Adipocyte (in vitro differentiated cells): ENCODE measurements at regions not wholly inside any gene's neighbourhood (a gene's known extent, or its start where the extent isn't known, plus 50 kb on each side); places are given as distances from the start of the nearest gene placed in this dataset.

Experiments
- DNase-seq: peaks from one replicate; pipeline ENCODE4 v3.0.0-alpha.2; 2015; ENCODE audit warnings: low read depth
- H3K27me3 ChIP-seq: replicated peaks from 2 replicates; pipeline ENCODE4 v1.7.0; 2013; ENCODE audit warnings: mild to moderate bottlenecking, low read length, moderate library complexity; ENCODE audit not compliant: control insufficient read depth, insufficient read depth
- H3K36me3 ChIP-seq: 2 replicates; pipeline ENCODE4 v1.7.0; 2013; ENCODE audit warnings: low read length, mild to moderate bottlenecking, moderate library complexity; ENCODE audit not compliant: control insufficient read depth, insufficient read depth, severe bottlenecking
- H3K4me1 ChIP-seq: 2 replicates; pipeline ENCODE4 v1.7.0; 2013; ENCODE audit warnings: mild to moderate bottlenecking, low read length, moderate library complexity; ENCODE audit not compliant: control insufficient read depth, insufficient read depth
- H3K4me3 ChIP-seq: 2 replicates; pipeline ENCODE4 v1.7.0; 2013; ENCODE audit warnings: mild to moderate bottlenecking, low read length, moderate library complexity
- H3K9ac ChIP-seq: 2 replicates; pipeline ENCODE4 v1.7.0; 2013; ENCODE audit warnings: mild to moderate bottlenecking, low read length, moderate library complexity
- H3K9me3 ChIP-seq: 2 replicates; pipeline ENCODE4 v1.7.0; 2013; ENCODE audit warnings: mild to moderate bottlenecking, low read length, moderate library complexity; ENCODE audit not compliant: control insufficient read depth

DNA sequence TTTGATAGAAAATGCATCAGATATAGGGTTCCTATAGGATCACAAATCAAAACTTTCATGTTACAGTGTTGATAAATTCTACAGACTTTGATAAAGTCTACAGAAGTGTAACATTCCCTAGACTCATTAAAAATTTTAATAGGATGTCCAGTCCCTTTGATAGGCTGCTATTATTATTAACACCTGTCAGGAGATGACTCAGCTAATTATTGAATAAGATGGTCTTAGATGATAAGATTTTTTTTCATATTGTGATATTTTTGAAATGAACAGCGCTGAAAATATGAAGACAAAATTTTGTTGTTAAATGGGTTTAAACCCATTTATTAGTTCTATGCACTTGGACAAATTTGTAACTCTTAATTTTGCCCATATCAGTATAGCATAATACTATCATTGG lies 356.8 kb upstream of the SLITRK1 start:
- Histone ChIP-seq H3K27me3 (no peaks in the 10 kb centered on the region), H3K4me3 (no peak overlapping the region), H3K9ac (no peak overlapping the region), H3K4me1 (no peaks in the 10 kb centered on the region), H3K9me3 (no peaks in the 10 kb centered on the region), H3K36me3 (no peaks in the 10 kb centered on the region)
- no peak for DNase-seq

DNA sequence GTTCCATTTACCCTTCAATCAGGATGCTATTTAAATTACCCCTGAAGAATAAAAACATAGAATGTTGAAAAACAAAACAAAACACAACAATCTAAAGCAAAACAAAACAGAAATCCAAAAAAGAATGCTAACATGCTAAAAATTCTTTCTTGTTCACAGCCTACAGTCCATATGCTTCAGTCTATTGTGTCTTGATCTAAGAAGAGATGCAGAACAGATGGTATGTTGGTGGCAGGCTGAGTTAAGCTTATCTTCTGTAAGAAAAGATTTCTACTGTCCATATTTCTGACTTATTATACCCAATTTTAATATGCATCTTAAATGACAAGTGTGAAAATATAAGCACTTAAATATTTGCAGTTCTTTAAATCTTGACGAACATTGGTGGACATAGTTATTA lies 356.1 kb upstream of the SLITRK1 start:
- Histone ChIP-seq H3K27me3 (no peaks in the 10 kb centered on the region), H3K36me3 (no peaks in the 10 kb centered on the region), H3K9me3 (no peaks in the 10 kb centered on the region), H3K4me1 (no peaks in the 10 kb centered on the region), H3K9ac (no peak overlapping the region), H3K4me3 (no peak overlapping the region)
- no peak for DNase-seq

DNA sequence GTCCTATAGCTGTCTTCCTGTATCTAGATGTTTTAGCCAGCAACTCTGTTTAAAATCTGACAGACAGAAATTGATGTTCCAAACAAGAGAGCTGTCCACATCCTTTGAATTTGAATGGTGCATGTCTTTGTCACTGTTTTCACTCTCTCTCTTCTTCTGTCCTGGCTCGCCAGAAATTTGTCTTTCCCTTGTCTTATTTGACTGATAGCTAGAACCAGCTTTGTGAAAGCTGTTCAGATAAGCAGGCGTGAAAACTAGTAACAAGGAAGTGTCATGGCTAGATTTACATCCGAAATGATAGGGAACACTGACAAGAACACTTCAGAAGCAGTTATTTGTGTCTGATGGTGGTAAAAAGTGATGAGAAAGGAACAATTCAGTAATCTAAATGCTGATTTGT lies 354.9 kb upstream of the SLITRK1 start:
- H3K4me3 ChIP-seq: no peak overlapping the region

DNA sequence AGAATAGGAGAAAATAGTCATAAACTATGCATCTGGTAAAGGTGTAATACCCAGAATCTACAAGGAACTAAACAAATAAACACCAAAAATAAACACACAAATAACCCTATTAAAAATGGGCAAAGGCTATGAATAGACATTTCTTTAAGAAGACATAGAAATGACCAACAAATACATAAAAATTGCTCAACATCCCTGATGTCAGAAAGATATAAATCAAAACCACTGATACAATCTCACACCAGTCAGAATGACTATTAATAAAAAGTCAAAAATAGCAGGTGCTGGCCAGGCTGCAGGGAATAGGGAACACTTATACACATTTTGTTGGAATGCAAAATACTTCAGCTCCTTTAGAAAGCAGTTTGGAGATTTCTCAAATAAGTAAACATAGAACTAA lies 352.1 kb upstream of the SLITRK1 start:
- no peak for DNase-seq
- Histone ChIP-seq H3K27me3 (no peaks in the 10 kb centered on the region), H3K36me3 (no peaks in the 10 kb centered on the region), H3K4me1 (no peaks in the 10 kb centered on the region), H3K9ac (no peak overlapping the region), H3K9me3 (no peaks in the 10 kb centered on the region), H3K4me3 (no peak overlapping the region)

More for the DNA sequence above, 354.9 kb upstream of the SLITRK1 start:
- no peak for DNase-seq
- no peaks in the 10 kb centered on the region for H3K9me3 ChIP-seq
- H3K9ac ChIP-seq: no peak overlapping the region
- no peaks in the 10 kb centered on the region for H3K36me3 ChIP-seq
- H3K4me1 ChIP-seq: no peaks in the 10 kb centered on the region
- H3K27me3 ChIP-seq: no peaks in the 10 kb centered on the region

GRCh38 chr13:84230568-84230967 lies 348.3 kb upstream of the SLITRK1 start:
- H3K27me3 ChIP-seq: no peaks in the 10 kb centered on the region
- no peak for DNase-seq
- no peak overlapping the region for H3K9ac ChIP-seq
- no peaks in the 10 kb centered on the region for H3K4me1 ChIP-seq
- H3K36me3 ChIP-seq: no peaks in the 10 kb centered on the region
- no peak overlapping the region for H3K4me3 ChIP-seq
- H3K9me3 ChIP-seq: no peaks in the 10 kb centered on the region

DNA sequence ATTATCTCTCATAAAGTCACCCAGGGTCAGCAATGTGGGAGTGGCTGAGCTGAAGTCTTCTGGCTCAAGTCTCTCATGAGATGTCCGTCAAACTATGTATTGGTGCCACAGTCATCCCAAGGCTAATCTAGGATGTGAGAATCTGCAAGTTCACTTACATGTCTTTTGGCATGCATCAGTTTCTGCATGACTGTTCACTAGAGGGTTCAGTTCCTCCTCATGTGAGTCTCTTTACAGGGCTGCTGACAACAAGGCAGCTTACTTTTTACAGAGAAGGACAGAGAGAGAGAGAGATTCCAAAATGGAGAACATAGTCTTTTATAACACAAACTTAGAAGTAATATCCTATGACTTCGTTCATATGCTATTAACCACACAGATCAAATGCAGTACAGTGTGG lies 328.8 kb upstream of the SLITRK1 start:
- no peak overlapping the region for H3K9ac ChIP-seq
- no peaks in the 10 kb centered on the region for H3K9me3 ChIP-seq
- H3K27me3 ChIP-seq: no peaks in the 10 kb centered on the region
- DNase-seq: no peak
- H3K36me3 ChIP-seq: no peaks in the 10 kb centered on the region
- H3K4me1 ChIP-seq: no peaks in the 10 kb centered on the region
- no peak overlapping the region for H3K4me3 ChIP-seq

DNA sequence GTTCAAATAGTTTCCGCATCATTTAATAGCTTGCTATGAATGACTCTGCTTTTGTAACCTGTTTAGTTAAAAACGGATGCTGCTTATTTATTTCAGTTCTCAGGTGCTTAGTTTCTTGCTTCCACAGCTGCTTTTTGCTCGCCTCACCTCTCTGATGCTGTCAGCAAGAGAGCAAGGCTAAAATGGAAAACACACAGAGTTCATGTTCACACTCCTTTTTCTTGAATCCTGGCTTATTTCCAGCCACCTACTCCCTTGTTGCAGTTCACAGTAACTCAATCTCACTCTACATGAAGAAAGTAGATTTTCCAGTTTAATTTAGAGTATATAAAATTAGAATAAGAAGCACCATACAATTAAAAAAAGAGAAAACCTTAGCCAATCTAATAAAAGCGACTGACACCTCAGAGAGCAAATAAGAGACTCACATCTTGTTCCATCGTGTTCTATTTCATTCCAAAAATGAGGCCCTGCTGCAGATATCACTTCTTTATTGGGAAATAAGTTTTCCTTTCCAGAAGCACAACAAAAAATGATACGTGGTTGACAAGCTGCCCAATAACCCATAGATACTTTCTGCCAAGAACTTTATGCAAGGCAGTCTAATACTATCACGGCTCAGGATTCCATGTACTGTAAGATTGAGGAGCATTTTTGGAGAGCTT lies 326.1 kb upstream of the SLITRK1 start:
- no peaks in the 10 kb centered on the region for H3K9me3 ChIP-seq

GRCh38 chr13:84207509-84207908 lies 325.2 kb upstream of the SLITRK1 start:
- no peaks in the 10 kb centered on the region for H3K36me3 ChIP-seq
- H3K9me3 ChIP-seq: no peaks in the 10 kb centered on the region
- H3K9ac ChIP-seq: no peak overlapping the region
- DNase-seq: no peak
- H3K4me1 ChIP-seq: no peaks in the 10 kb centered on the region
- H3K4me3 ChIP-seq: no peak overlapping the region
- H3K27me3 ChIP-seq: no peaks in the 10 kb centered on the region

More for the DNA sequence above, 326.1 kb upstream of the SLITRK1 start:
- no peak for DNase-seq
- H3K4me1 ChIP-seq: no peaks in the 10 kb centered on the region
- no peak overlapping the region for H3K9ac ChIP-seq
- H3K4me3 ChIP-seq: no peak overlapping the region
- H3K27me3 ChIP-seq: no peaks in the 10 kb centered on the region
- H3K36me3 ChIP-seq: no peaks in the 10 kb centered on the region

GRCh38 chr13:84200971-84201370 lies 318.7 kb upstream of the SLITRK1 start:
- no peaks in the 10 kb centered on the region for H3K27me3 ChIP-seq
- H3K36me3 ChIP-seq: no peaks in the 10 kb centered on the region
- no peaks in the 10 kb centered on the region for H3K4me1 ChIP-seq
- DNase-seq: no peak
- no peak overlapping the region for H3K4me3 ChIP-seq
- H3K9me3 ChIP-seq: peaks cover 12% of the 10 kb centered on the region
- no peak overlapping the region for H3K9ac ChIP-seq

- H3K27me3 ChIP-seq: no peaks in the 10 kb centered on the region
- no peak overlapping the region for H3K4me3 ChIP-seq
- no peaks in the 10 kb centered on the region for H3K4me1 ChIP-seq
- no peak overlapping the region for H3K9ac ChIP-seq
- no peaks in the 10 kb centered on the region for H3K36me3 ChIP-seq
- DNase-seq: peak; percentile 84
- H3K9me3 ChIP-seq: peaks cover 14% of the 10 kb centered on the region
These were observed 309.9 kb upstream of the SLITRK1 start for GRCh38 chr13:84192125-84192524.

DNA sequence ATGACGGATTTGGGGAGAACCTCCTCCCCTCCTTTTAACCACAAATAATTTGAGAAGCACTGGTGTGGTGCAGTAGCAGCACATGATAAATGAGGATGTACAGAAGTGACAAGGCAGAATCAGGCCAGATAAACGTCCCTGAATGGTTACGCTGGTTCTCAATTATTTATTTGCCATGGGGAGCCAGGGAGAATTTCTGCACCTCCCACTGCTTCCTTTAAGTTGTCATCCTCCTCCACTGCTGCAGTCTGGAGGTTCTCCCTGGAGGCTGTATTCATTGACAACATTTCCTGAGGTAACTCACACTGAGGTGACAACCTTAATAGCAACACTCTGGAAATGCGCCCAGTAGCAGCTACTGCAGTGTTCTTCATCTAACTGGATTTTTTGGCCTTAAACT lies 308.9 kb upstream of the SLITRK1 start:
- H3K9me3 ChIP-seq: peaks cover 10% of the 10 kb centered on the region
- H3K4me3 ChIP-seq: no peak overlapping the region
- H3K4me1 ChIP-seq: no peaks in the 10 kb centered on the region
- no peaks in the 10 kb centered on the region for H3K27me3 ChIP-seq
- no peak overlapping the region for H3K9ac ChIP-seq
- H3K36me3 ChIP-seq: no peaks in the 10 kb centered on the region
- DNase-seq: no peak

GRCh38 chr13:84187626-84188025 lies 305.4 kb upstream of the SLITRK1 start:
- Histone ChIP-seq H3K4me3 (no peak overlapping the region), H3K9ac (no peak overlapping the region), H3K9me3 (peaks cover 5% of the 10 kb centered on the region), H3K27me3 (no peaks in the 10 kb centered on the region), H3K4me1 (no peaks in the 10 kb centered on the region), H3K36me3 (no peaks in the 10 kb centered on the region)
- DNase-seq: no peak
